HEK293T (cell line): ENCODE measurements at regions not wholly inside any gene's neighbourhood (a gene's known extent, or its start where the extent isn't known, plus 50 kb on each side); places are given as distances from the start of the nearest gene placed in this dataset.

Source experiments
- CTCF ChIA-PET: fragments of 350-600 bp; formaldehyde crosslinking; extraction: SDS; loops from one replicate; lab custom pipeline; 2021; ENCODE audit warnings: antibody characterized with exemption, inconsistent platforms; lab: Yijun Ruan, JAX
- POLR2A ChIA-PET: fragments of 350-600 bp; formaldehyde crosslinking; extraction: SDS; loops from one replicate; lab custom pipeline; 2020; ENCODE audit warnings: antibody characterized with exemption, inconsistent platforms; lab: Yijun Ruan, JAX
- DNase-seq: peaks from one replicate; pipeline ENCODE4 v3.0.0; 2012; ENCODE audit warnings: mixed read lengths; ENCODE audit errors: extremely low spot score
- ARNT ChIP-seq: fragments of 450-650 bp; IDR thresholded peaks from 2 replicates; pipeline ENCODE4 v1.6.1; 2017; ENCODE audit warnings: mild to moderate bottlenecking
- BHLHE40 ChIP-seq: fragments of 450-650 bp; IDR thresholded peaks from 2 replicates; pipeline ENCODE4 v1.6.1; 2016; ENCODE audit warnings: mild to moderate bottlenecking, moderate library complexity, borderline replicate concordance
- CTBP1 ChIP-seq: fragments of 450-650 bp; IDR thresholded peaks from 2 replicates; pipeline ENCODE4 v1.6.1; 2016; ENCODE audit warnings: borderline replicate concordance
- ELF4 ChIP-seq: fragments of 450-650 bp; IDR thresholded peaks from 2 replicates; pipeline ENCODE4 v1.6.1; 2017; ENCODE audit warnings: antibody characterized with exemption
- FOXA1 ChIP-seq: fragments of 450-650 bp; IDR thresholded peaks from 2 replicates; pipeline ENCODE4 v1.6.1; 2016; ENCODE audit warnings: mild to moderate bottlenecking
- FOXK2 ChIP-seq: fragments of 450-650 bp; IDR thresholded peaks from 2 replicates; pipeline ENCODE4 v1.6.1; 2016; ENCODE audit warnings: mild to moderate bottlenecking
- FOXM1 ChIP-seq: fragments of 450-650 bp; IDR thresholded peaks from 2 replicates; pipeline ENCODE4 v1.6.1; 2017; ENCODE audit warnings: mild to moderate bottlenecking, borderline replicate concordance
- HDGF ChIP-seq: fragments of 450-650 bp; IDR thresholded peaks from 2 replicates; pipeline ENCODE4 v1.6.1; 2017; ENCODE audit warnings: antibody characterized with exemption, borderline replicate concordance
- L3MBTL2 ChIP-seq: fragments of 450-650 bp; conservative IDR thresholded peaks from 2 replicates; pipeline ENCODE4 v1.6.1; 2016; ENCODE audit warnings: mild to moderate bottlenecking
- LEF1 ChIP-seq: fragments of 450-650 bp; IDR thresholded peaks from 2 replicates; pipeline ENCODE4 v1.6.1; 2017; ENCODE audit warnings: mild to moderate bottlenecking, borderline replicate concordance
- NFRKB ChIP-seq: fragments of 450-650 bp; IDR thresholded peaks from 2 replicates; pipeline ENCODE4 v1.6.1; 2016; ENCODE audit warnings: mild to moderate bottlenecking, moderate library complexity
- SP1 ChIP-seq: fragments of 450-650 bp; IDR thresholded peaks from 2 replicates; pipeline ENCODE4 v1.6.1; 2017
- SUZ12 ChIP-seq: fragments of 450-650 bp; IDR thresholded peaks from 2 replicates; pipeline ENCODE4 v1.6.1; 2016; ENCODE audit warnings: mild to moderate bottlenecking
- TARDBP ChIP-seq: fragments of 450-650 bp; IDR thresholded peaks from 2 replicates; pipeline ENCODE4 v1.6.1; 2016
- ZNF384 ChIP-seq: fragments of 450-650 bp; IDR thresholded peaks from 2 replicates; pipeline ENCODE4 v1.6.1; 2016
- TF ChIP-seq, protein P1 (sequence below): fragments of 450-650 bp; IDR thresholded peaks from 2 replicates; pipeline ENCODE4 v1.6.1; 2016

DNA sequence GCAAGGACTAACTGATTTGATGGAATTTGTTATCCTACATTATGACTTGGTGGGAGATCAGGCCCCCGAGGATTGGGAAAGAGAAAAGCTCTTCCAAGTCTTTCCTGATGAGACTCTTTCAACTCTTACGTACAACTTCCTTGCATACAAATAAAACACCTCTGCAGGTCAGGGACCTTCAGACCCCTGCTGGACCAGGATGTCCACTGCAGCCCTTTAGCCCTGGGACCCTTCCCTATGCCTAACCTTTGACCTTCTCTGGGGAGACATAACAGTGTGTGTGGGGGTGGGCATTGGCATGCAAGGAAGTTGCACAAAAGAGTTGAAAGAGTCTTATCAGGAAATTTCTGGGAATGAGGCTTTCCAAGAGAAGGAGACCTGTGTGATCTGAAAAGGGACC is 859.4 kb downstream of the TYW1 start:
- ChIA-PET POLR2A (no interaction called here), CTCF (no interaction called here)
- DNase-seq: no peak
- TF ChIP-seq, protein P1, sequence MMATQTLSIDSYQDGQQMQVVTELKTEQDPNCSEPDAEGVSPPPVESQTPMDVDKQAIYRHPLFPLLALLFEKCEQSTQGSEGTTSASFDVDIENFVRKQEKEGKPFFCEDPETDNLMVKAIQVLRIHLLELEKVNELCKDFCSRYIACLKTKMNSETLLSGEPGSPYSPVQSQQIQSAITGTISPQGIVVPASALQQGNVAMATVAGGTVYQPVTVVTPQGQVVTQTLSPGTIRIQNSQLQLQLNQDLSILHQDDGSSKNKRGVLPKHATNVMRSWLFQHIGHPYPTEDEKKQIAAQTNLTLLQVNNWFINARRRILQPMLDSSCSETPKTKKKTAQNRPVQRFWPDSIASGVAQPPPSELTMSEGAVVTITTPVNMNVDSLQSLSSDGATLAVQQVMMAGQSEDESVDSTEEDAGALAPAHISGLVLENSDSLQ: no peak
- TF ChIP-seq ELF4 (no peak), FOXM1 (no peak), ARNT (no peak), CTBP1 (no peak), FOXA1 (no peak), L3MBTL2 (no peak), FOXK2 (no peak), TARDBP (no peak), NFRKB (no peak)

GRCh38 chr7:67857698-67858097 is 861.1 kb downstream of the TYW1 start:
- TF ChIP-seq, protein P1: no peak
- TF ChIP-seq ELF4 (no peak), TARDBP (no peak), FOXK2 (no peak), BHLHE40 (no peak), SP1 (no peak), LEF1 (no peak)
- ChIA-PET CTCF (interaction anchor here (0.6 kb wide), 1 partner anchor 11 kb away, joined by 4 read pairs; no protein-coding TSS in a partner anchor), POLR2A (no interaction called here)
- DNase-seq: no peak

- DNase-seq: no peak
- ChIA-PET POLR2A (no interaction called here), CTCF (no interaction called here)
- TF ChIP-seq ZNF384 (no peak), SP1 (no peak), ELF4 (no peak), FOXA1 (no peak), BHLHE40 (no peak), L3MBTL2 (no peak), LEF1 (no peak), FOXM1 (no peak), SUZ12 (no peak), NFRKB (no peak), HDGF (no peak), TARDBP (no peak)
- TF ChIP-seq, protein P1: no peak
These were observed 862.3 kb downstream of the TYW1 start for GRCh38 chr7:67858931-67859330.

GRCh38 chr7:67863911-67864310 is 867.3 kb downstream of the TYW1 start:
- DNase-seq: no peak
- POLR2A ChIA-PET: no interaction called here
- CTCF ChIA-PET: no interaction called here
- TF ChIP-seq L3MBTL2: no peak
- TF ChIP-seq FOXM1: no peak
- TF ChIP-seq FOXK2: no peak
- TF ChIP-seq NFRKB: no peak
- no peak for TF ChIP-seq CTBP1
- no peak for TF ChIP-seq FOXA1
- TF ChIP-seq ARNT: no peak
- TF ChIP-seq, protein P1: no peak
- no peak for TF ChIP-seq SP1
- no peak for TF ChIP-seq LEF1
- no peak for TF ChIP-seq SUZ12
- TF ChIP-seq ZNF384: no peak
- TF ChIP-seq BHLHE40: no peak
- TF ChIP-seq TARDBP: no peak
- no peak for TF ChIP-seq ELF4
- no peak for TF ChIP-seq HDGF

DNA sequence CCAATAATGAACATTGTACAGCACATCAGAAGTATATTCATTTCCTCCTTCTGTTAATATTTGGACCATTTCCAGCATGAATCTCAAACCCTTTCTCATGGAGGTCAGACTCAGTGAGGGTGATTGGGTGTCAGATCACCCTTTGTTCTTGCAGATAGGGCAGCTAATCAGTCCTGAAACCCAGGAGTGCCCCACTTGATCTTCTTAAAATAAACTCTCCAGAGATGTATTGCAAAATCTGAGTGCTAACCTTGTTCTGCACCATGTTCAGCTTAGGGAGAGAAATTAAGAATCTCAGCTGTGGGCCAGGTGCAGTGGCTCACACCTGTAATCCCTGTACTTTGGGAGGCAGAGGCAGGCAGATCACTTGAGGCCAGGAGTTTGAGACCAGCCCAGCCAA is 869.4 kb downstream of the TYW1 start:
- ChIA-PET CTCF (no interaction called here), POLR2A (no interaction called here)

More for the DNA sequence above, 869.4 kb downstream of the TYW1 start:
- no peak for DNase-seq
- no peak for TF ChIP-seq HDGF
- TF ChIP-seq FOXA1: no peak
- TF ChIP-seq FOXK2: no peak
- TF ChIP-seq NFRKB: no peak
- TF ChIP-seq LEF1: no peak
- no peak for TF ChIP-seq BHLHE40
- TF ChIP-seq, protein P1: no peak
- no peak for TF ChIP-seq L3MBTL2
- no peak for TF ChIP-seq SUZ12
- TF ChIP-seq CTBP1: no peak
- no peak for TF ChIP-seq ELF4
- TF ChIP-seq SP1: no peak
- no peak for TF ChIP-seq TARDBP
- TF ChIP-seq ARNT: no peak
- no peak for TF ChIP-seq ZNF384
- TF ChIP-seq FOXM1: no peak
